ENCODE measurements at regions not wholly inside any gene's neighbourhood (a gene's known extent, or its start where the extent isn't known, plus 50 kb on each side); places are given as distances from the start of the nearest gene placed in this dataset.

- intact Hi-C loops (cut with micrococcal nuclease) (no loop called here), dilution Hi-C loops (cut with HindIII; ENCODE audit: low sequenced_read_pairs, unreplicated experiment) (no loop called here), in situ Hi-C loops (cut with MboI; ENCODE audit: low sequenced_read_pairs) (loop anchor here (5.0 kb wide), 1 partner anchor 170 kb away; no protein-coding TSS in a partner anchor)
- Histone ChIP-seq H2AK5ac (ENCODE audit: low read depth, low read length) (no peak overlapping the region), H3K27ac (ENCODE audit: insufficient read depth, low read length) (no peak overlapping the region), H3K56ac (ENCODE audit: extremely low read depth, insufficient read depth, low read length) (no peak overlapping the region), H4K91ac (ENCODE audit: insufficient read depth, low read depth, low read length) (peak overlapping the region; percentile 70; the same call in 1 of the 2 replicates), H3K4me3 (ENCODE audit: insufficient read depth, low read depth, low read length) (no peak overlapping the region), H2BK20ac (ENCODE audit: low read depth, low read length) (peak overlapping the region; percentile 41), H3K9ac (ENCODE audit: low read depth, low read length) (no peak overlapping the region), H3K9me1 (ENCODE audit: insufficient read depth, low read length) (no peaks in the 10 kb centered on the region; the same call in none of the 2 replicates), H2BK5ac (ENCODE audit: low read depth, low read length, poor library complexity, severe bottlenecking) (peak overlapping the region; percentile 81), H2BK120ac (ENCODE audit: low read depth, low read length) (peak overlapping the region; percentile 66), H2AFZ (replicated peaks; ENCODE audit: low read length, poor library complexity) (no peak overlapping the region), H4K8ac (ENCODE audit: low read depth in 2 of 2, low read length in 2 of 2) (peak overlapping the region in 1 of 2 experiments; percentile 71; a peak in 2 of 4 replicates), H3K23ac (ENCODE audit: low read depth, low read length) (no peak overlapping the region; the same call in 1 of the 2 replicates), H3K14ac (replicated peaks; ENCODE audit: low read depth, low read length) (0 out of 2 replicates have a peak overlapping the region, but pooled peaks have one; percentile 86), H3K4me2 (ENCODE audit: low read depth, low read length) (no peak overlapping the region), H3K4me1 (ENCODE audit: control insufficient read depth, insufficient read depth, low read length) (peaks cover 2% of the 10 kb centered on the region; the same call in 1 of the 2 replicates), H2AK9ac (replicated peaks; ENCODE audit: low read depth, low read length, poor library complexity) (no peak overlapping the region), H3K27me3 (ENCODE audit: control insufficient read depth, insufficient read depth, low read length) (no peaks in the 10 kb centered on the region), H3K36me3 (ENCODE audit: control insufficient read depth, insufficient read depth, low read length) (no peaks in the 10 kb centered on the region), H2BK15ac (ENCODE audit: low read depth, low read length) (0 out of 3 replicates have a peak overlapping the region, but pooled peaks have one; percentile 0), H3K9me3 (ENCODE audit: control insufficient read depth, insufficient read depth, low read length) (peaks cover 2% of the 10 kb centered on the region; the same call in 1 of the 2 replicates), H4K20me1 (ENCODE audit: insufficient read depth, low read length) (no peaks in the 10 kb centered on the region), H3K18ac (ENCODE audit: low read depth, low read length) (peak overlapping the region; percentile 71; the same call in 1 of the 2 replicates), H4K5ac (ENCODE audit: low read depth, low read length) (0 out of 2 replicates have a peak overlapping the region, but pooled peaks have one; percentile 41), H3K79me1 (ENCODE audit: low read depth in 1 of 2, low read length in 2 of 2) (no peaks in the 10 kb centered on the region), H3K4ac (ENCODE audit: low read depth, low read length) (peak overlapping the region; percentile 56; the same call in 1 of the 2 replicates)
- DNase-seq (peak; percentile 67), ATAC-seq (ENCODE audit: low read depth) (peak; percentile 81)
- peak; percentile 75 for TF ChIP-seq CEBPB (IDR thresholded peaks at IDR 0.05; ENCODE audit: low read depth, low read length)
- TF ChIP-seq RFX5 (IDR thresholded peaks at IDR 0.05; ENCODE audit: low read depth, low read length), result no peak
- no peak for TF ChIP-seq RAD21 (IDR thresholded peaks at IDR 0.05; ENCODE audit: low read length)
- no peak for TF ChIP-seq FOS (IDR thresholded peaks at IDR 0.05; ENCODE audit: low read depth, low read length)
- ChIA-PET CTCF (interaction anchor here (1.0 to 1.2 kb wide), 2 partner anchors 11 to 154 kb away, joined by 5 to 6 read pairs; no protein-coding TSS in a partner anchor), POLR2A (ENCODE audit: unreplicated experiment) (no interaction called here)
- BruUV-seq (replicated peaks), result no TSS peak
Observed at GRCh38 chr16:51816929-51817328, 665.9 kb upstream of the SALL1 start.

Measured in IMR-90 (cell line).